ENCODE measurements at regions not wholly inside any gene's neighbourhood (a gene's known extent, or its start where the extent isn't known, plus 50 kb on each side); places are given as distances from the start of the nearest gene placed in this dataset.

DNA sequence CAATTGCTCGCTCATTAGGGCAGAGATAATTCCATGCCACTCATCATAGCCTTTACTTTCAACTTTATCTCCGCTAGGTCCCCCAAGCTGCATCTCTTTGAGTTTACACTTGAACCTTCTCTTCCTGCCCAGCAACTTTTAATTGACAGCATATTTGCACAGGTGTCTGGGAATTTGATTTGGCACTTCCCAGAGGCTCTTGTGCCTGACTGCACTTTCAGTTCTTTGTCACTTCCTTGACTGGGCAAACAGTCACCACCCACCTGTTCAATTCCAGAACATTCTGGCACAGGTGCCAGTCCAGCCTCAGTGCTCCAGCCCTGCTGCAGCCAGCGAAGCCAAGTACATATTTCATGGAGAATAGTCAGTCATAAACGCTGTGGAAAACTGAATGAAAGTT is 110.1 kb upstream of the LRIG3 start:
- CTCF ChIA-PET = no interaction called here
- H3K36me3 ChIP-seq (ENCODE audit: control insufficient read depth in 2 of 2, insufficient read depth in 1 of 2, low read length in 2 of 2) = no peaks in the 10 kb centered on the region
- no peak overlapping the region for H3K27ac ChIP-seq (ENCODE audit: extremely low read depth, low read depth, low read length)
- H3K9me3 ChIP-seq (ENCODE audit: control insufficient read depth, insufficient read depth, low read depth, low read length) = no peaks in the 10 kb centered on the region
- H3K4me3 ChIP-seq (ENCODE audit: low read depth, low read length) = no peak overlapping the region
- POLR2A ChIA-PET = no interaction called here
- TF ChIP-seq ZBTB20 (tag by site-specific recombination; IDR thresholded peaks at IDR 0.05) = no peak
- TF ChIP-seq ZNF670 (tag by site-specific recombination; IDR thresholded peaks at IDR 0.05; ENCODE audit: low read depth) = no peak
- TF ChIP-seq ZNF629 (tag by site-specific recombination; IDR thresholded peaks at IDR 0.05) = no peak
- TF ChIP-seq ZNF660 (tag by site-specific recombination; IDR thresholded peaks at IDR 0.05) = no peak
- no peak for TF ChIP-seq ZNF621 (tag by site-specific recombination; IDR thresholded peaks at IDR 0.05)
- TF ChIP-seq ZNF843 (tag by site-specific recombination; IDR thresholded peaks at IDR 0.05) = no peak
- TF ChIP-seq, protein P1, sequence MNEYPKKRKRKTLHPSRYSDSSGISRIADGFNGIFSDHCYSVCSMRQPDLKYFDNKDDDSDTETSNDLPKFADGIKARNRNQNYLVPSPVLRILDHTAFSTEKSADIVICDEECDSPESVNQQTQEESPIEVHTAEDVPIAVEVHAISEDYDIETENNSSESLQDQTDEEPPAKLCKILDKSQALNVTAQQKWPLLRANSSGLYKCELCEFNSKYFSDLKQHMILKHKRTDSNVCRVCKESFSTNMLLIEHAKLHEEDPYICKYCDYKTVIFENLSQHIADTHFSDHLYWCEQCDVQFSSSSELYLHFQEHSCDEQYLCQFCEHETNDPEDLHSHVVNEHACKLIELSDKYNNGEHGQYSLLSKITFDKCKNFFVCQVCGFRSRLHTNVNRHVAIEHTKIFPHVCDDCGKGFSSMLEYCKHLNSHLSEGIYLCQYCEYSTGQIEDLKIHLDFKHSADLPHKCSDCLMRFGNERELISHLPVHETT (tag by site-specific recombination; IDR thresholded peaks at IDR 0.05) = no peak
- no peak for TF ChIP-seq ZNF776 (tag by site-specific recombination; IDR thresholded peaks at IDR 0.05; ENCODE audit: borderline replicate concordance)
- no peak for TF ChIP-seq ZNF311 (tag by site-specific recombination; IDR thresholded peaks at IDR 0.05; ENCODE audit: borderline replicate concordance)
- TF ChIP-seq ZNF202 (tag by site-specific recombination; IDR thresholded peaks at IDR 0.05; ENCODE audit: borderline replicate concordance) = no peak
- TF ChIP-seq, protein P2, sequence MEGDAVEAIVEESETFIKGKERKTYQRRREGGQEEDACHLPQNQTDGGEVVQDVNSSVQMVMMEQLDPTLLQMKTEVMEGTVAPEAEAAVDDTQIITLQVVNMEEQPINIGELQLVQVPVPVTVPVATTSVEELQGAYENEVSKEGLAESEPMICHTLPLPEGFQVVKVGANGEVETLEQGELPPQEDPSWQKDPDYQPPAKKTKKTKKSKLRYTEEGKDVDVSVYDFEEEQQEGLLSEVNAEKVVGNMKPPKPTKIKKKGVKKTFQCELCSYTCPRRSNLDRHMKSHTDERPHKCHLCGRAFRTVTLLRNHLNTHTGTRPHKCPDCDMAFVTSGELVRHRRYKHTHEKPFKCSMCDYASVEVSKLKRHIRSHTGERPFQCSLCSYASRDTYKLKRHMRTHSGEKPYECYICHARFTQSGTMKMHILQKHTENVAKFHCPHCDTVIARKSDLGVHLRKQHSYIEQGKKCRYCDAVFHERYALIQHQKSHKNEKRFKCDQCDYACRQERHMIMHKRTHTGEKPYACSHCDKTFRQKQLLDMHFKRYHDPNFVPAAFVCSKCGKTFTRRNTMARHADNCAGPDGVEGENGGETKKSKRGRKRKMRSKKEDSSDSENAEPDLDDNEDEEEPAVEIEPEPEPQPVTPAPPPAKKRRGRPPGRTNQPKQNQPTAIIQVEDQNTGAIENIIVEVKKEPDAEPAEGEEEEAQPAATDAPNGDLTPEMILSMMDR (tag by site-specific recombination; IDR thresholded peaks at IDR 0.05) = no peak
- no peak for TF ChIP-seq ZNF571 (tag by site-specific recombination; IDR thresholded peaks at IDR 0.05)
- no peak for TF ChIP-seq ZNF677 (tag by site-specific recombination; IDR thresholded peaks at IDR 0.05)
- TF ChIP-seq ZNF768 (tag by site-specific recombination; IDR thresholded peaks at IDR 0.05) = no peak
- TF ChIP-seq, protein P3, sequence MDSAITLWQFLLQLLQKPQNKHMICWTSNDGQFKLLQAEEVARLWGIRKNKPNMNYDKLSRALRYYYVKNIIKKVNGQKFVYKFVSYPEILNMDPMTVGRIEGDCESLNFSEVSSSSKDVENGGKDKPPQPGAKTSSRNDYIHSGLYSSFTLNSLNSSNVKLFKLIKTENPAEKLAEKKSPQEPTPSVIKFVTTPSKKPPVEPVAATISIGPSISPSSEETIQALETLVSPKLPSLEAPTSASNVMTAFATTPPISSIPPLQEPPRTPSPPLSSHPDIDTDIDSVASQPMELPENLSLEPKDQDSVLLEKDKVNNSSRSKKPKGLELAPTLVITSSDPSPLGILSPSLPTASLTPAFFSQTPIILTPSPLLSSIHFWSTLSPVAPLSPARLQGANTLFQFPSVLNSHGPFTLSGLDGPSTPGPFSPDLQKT (IDR thresholded peaks at IDR 0.05; ENCODE audit: borderline replicate concordance, low read depth, low read length) = no peak
- TF ChIP-seq, protein P4, sequence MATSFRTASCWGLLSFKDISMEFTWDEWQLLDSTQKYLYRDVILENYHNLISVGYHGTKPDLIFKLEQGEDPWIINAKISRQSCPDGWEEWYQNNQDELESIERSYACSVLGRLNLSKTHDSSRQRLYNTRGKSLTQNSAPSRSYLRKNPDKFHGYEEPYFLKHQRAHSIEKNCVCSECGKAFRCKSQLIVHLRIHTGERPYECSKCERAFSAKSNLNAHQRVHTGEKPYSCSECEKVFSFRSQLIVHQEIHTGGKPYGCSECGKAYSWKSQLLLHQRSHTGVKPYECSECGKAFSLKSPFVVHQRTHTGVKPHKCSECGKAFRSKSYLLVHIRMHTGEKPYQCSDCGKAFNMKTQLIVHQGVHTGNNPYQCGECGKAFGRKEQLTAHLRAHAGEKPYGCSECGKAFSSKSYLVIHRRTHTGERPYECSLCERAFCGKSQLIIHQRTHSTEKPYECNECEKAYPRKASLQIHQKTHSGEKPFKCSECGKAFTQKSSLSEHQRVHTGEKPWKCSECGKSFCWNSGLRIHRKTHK (tag by site-specific recombination; IDR thresholded peaks at IDR 0.05) = no peak
- H3K4me1 ChIP-seq (ENCODE audit: control insufficient read depth, insufficient read depth, low read length) = peaks cover under 1% of the 10 kb centered on the region; the same call in 1 of the 2 replicates

DNA sequence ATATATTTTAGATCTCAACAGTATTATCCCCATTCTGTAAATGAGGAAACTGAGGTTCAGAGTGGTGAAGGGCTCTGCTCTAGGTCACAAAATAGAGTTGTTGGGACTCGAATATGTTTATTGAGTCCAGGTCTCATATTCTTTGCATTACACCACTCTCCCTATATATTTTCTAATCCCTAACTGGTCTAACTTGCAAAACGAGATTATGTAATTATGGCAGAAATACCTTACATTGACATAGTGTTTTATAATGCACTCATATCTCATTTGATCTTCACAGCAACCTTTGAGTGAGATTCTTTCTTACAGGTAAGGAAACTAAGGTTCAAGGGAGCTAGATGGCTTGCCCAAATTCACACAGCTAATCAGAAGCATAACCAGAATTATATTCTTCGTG is 106.9 kb upstream of the LRIG3 start:
- Histone ChIP-seq H3K4me3 (ENCODE audit: low read depth, low read length) (no peak overlapping the region), H3K36me3 (ENCODE audit: control insufficient read depth in 2 of 2, insufficient read depth in 1 of 2, low read length in 2 of 2) (no peaks in the 10 kb centered on the region), H3K27ac (ENCODE audit: extremely low read depth, low read depth, low read length) (no peak overlapping the region), H3K4me1 (ENCODE audit: control insufficient read depth, insufficient read depth, low read length) (peaks cover 3% of the 10 kb centered on the region; the same call in 1 of the 2 replicates), H3K9me3 (ENCODE audit: control insufficient read depth, insufficient read depth, low read depth, low read length) (no peaks in the 10 kb centered on the region)
- ChIA-PET CTCF (no interaction called here), POLR2A (no interaction called here)
- TF ChIP-seq SETDB1 (IDR thresholded peaks at IDR 0.05; ENCODE audit: insufficient read length, low read length) (no peak), YY2 (tag by site-specific recombination; IDR thresholded peaks at IDR 0.05) (no peak), ZNF394 (tag by site-specific recombination; IDR thresholded peaks at IDR 0.05; ENCODE audit: borderline replicate concordance) (no peak), ZNF292 (tag by site-specific recombination; IDR thresholded peaks at IDR 0.05; ENCODE audit: borderline replicate concordance, low read depth) (no peak)
- TF ChIP-seq, protein P5, sequence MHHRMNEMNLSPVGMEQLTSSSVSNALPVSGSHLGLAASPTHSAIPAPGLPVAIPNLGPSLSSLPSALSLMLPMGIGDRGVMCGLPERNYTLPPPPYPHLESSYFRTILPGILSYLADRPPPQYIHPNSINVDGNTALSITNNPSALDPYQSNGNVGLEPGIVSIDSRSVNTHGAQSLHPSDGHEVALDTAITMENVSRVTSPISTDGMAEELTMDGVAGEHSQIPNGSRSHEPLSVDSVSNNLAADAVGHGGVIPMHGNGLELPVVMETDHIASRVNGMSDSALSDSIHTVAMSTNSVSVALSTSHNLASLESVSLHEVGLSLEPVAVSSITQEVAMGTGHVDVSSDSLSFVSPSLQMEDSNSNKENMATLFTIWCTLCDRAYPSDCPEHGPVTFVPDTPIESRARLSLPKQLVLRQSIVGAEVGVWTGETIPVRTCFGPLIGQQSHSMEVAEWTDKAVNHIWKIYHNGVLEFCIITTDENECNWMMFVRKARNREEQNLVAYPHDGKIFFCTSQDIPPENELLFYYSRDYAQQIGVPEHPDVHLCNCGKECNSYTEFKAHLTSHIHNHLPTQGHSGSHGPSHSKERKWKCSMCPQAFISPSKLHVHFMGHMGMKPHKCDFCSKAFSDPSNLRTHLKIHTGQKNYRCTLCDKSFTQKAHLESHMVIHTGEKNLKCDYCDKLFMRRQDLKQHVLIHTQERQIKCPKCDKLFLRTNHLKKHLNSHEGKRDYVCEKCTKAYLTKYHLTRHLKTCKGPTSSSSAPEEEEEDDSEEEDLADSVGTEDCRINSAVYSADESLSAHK (tag by site-specific recombination; IDR thresholded peaks at IDR 0.05) = no peak
- TF ChIP-seq, protein P6, sequence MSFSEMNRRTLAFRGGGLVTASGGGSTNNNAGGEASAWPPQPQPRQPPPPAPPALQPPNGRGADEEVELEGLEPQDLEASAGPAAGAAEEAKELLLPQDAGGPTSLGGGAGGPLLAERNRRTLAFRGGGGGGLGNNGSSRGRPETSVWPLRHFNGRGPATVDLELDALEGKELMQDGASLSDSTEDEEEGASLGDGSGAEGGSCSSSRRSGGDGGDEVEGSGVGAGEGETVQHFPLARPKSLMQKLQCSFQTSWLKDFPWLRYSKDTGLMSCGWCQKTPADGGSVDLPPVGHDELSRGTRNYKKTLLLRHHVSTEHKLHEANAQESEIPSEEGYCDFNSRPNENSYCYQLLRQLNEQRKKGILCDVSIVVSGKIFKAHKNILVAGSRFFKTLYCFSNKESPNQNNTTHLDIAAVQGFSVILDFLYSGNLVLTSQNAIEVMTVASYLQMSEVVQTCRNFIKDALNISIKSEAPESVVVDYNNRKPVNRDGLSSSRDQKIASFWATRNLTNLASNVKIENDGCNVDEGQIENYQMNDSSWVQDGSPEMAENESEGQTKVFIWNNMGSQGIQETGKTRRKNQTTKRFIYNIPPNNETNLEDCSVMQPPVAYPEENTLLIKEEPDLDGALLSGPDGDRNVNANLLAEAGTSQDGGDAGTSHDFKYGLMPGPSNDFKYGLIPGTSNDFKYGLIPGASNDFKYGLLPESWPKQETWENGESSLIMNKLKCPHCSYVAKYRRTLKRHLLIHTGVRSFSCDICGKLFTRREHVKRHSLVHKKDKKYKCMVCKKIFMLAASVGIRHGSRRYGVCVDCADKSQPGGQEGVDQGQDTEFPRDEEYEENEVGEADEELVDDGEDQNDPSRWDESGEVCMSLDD (tag by site-specific recombination; IDR thresholded peaks at IDR 0.05) = no peak
- TF ChIP-seq, protein P7, sequence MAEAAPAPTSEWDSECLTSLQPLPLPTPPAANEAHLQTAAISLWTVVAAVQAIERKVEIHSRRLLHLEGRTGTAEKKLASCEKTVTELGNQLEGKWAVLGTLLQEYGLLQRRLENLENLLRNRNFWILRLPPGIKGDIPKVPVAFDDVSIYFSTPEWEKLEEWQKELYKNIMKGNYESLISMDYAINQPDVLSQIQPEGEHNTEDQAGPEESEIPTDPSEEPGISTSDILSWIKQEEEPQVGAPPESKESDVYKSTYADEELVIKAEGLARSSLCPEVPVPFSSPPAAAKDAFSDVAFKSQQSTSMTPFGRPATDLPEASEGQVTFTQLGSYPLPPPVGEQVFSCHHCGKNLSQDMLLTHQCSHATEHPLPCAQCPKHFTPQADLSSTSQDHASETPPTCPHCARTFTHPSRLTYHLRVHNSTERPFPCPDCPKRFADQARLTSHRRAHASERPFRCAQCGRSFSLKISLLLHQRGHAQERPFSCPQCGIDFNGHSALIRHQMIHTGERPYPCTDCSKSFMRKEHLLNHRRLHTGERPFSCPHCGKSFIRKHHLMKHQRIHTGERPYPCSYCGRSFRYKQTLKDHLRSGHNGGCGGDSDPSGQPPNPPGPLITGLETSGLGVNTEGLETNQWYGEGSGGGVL (tag by site-specific recombination; IDR thresholded peaks at IDR 0.05) = no peak
